Ovary (tissue), 7 donors: ENCODE measurements at regions not wholly inside any gene's neighbourhood (a gene's known extent, or its start where the extent isn't known, plus 50 kb on each side); places are given as distances from the start of the nearest gene placed in this dataset.
"Not testable (repeated sequence)": the region's sequence is repeated elsewhere in the genome, so short reads cannot be mapped to it uniquely, and the experiment has no call there.

Source experiments
- DNase-seq, 5 donors: peaks; one replicate each; pipeline ENCODE4 v3.0.0-alpha.2; 2019 to 2020
- H3K27ac ChIP-seq, 2 donors: fragments of 200-600 bp; one replicate each; pipeline versions ENCODE4 v1.5.1 to v1.8.0; 2019 to 2022
- H3K27me3 ChIP-seq: fragments of 200-600 bp; one replicate; pipeline ENCODE4 v1.8.0; 2022
- H3K36me3 ChIP-seq: fragments of 200-600 bp; sonication (generic); one replicate; pipeline ENCODE4 v1.5.1; 2019
- H3K4me1 ChIP-seq: one replicate; pipeline ENCODE4 v1.8.1; 2013; ENCODE audit warnings: mild to moderate bottlenecking, moderate library complexity; ENCODE audit not compliant: insufficient read depth
- H3K4me3 ChIP-seq: fragments of 200-600 bp; sonication (generic); one replicate; pipeline ENCODE4 v1.5.1; 2017
- H3K9me3 ChIP-seq, 2 donors: fragments of 200-600 bp in 1 of 2; sonication (generic) in 1 of 2; one replicate each; pipeline versions ENCODE4 v1.5.1 to v1.8.1; 2013 to 2019; ENCODE audit warnings: mild to moderate bottlenecking in 1 of 2, moderate library complexity in 1 of 2
- EP300 ChIP-seq: sonication (generic); formaldehyde crosslinking; IDR thresholded peaks from one replicate; pipeline ENCODE4 v1.6.1; 2017; ENCODE audit warnings: antibody characterized with exemption
- POLR2A ChIP-seq: fragments of 450-650 bp; IDR thresholded peaks from one replicate; pipeline ENCODE4 v1.6.1; 2017; ENCODE audit warnings: antibody characterized with exemption, mild to moderate bottlenecking, moderate library complexity
- WGBS, 3 donors: extraction: QIAGEN DNeasy Blood & Tissue Kit in 1 of 3; methylation state at CpG; one replicate each; pipeline versions ENCODE4 v1.1.5 to v1.1.7; 2013 to 2017; 5-methylcytosine and 5-hydroxymethylcytosine counted together
- intact Hi-C, 4 donors: fragments of 100-400 bp; cut with DNase I; formaldehyde crosslinking; loops; one replicate each; pipeline versions ENCODE4 v1.11.0 to v1.15.1; 2022 to 2023
- TF ChIP-seq, protein P1 (sequence below), 3 donors: fragments of 450-650 bp in 2 of 3; fragments of 200-600 bp in 1 of 3; IDR thresholded peaks; one replicate each; pipeline versions ENCODE4 v1.5.1 to v1.8.0; 2016 to 2022; ENCODE audit warnings: antibody characterized with exemption in 3 of 3, mild to moderate bottlenecking in 1 of 3
- donor health status: DM: no; HTN: no; CAD: no; lungs with moderate emphysema.
- donor health status: DM: no; HTN: no; CAD: no.
- donor health status: Bipolar disorder and iron deficiency.
- donor health status: DM: no; HTN: no; CAD: no.
- donor health status: DM: yes; HTN: yes; CAD: no.

DNA sequence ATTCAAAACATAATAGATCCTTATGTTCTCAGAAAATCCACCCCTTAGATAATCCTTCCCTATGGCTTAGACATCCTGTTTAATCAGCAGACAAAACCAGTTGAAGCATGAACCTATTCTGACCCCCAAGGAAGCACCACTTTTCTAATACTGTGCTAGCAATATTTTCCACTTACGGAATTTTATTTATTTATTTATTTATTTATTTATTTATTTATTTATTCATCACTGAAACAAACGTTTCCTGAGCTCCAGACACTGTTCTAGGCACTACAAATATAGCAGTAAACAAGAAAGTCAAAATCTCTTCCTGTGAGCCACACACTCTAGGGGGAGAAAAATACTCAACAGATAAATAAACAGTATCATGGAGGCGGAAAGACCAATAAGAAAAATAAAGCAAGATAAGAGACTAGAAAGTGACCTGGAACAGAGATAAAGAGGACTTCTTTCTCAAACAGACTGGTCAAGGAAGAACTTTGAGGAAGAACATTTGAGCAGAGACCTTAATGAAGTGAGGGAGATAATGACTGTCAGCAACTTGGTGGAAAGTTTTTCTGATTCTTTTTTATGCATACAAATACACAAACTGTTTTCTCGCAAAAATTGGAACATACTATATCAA lies 145.5 kb upstream of the POGK start:
- TF ChIP-seq POLR2A, result no peak
- TF ChIP-seq, protein P1, sequence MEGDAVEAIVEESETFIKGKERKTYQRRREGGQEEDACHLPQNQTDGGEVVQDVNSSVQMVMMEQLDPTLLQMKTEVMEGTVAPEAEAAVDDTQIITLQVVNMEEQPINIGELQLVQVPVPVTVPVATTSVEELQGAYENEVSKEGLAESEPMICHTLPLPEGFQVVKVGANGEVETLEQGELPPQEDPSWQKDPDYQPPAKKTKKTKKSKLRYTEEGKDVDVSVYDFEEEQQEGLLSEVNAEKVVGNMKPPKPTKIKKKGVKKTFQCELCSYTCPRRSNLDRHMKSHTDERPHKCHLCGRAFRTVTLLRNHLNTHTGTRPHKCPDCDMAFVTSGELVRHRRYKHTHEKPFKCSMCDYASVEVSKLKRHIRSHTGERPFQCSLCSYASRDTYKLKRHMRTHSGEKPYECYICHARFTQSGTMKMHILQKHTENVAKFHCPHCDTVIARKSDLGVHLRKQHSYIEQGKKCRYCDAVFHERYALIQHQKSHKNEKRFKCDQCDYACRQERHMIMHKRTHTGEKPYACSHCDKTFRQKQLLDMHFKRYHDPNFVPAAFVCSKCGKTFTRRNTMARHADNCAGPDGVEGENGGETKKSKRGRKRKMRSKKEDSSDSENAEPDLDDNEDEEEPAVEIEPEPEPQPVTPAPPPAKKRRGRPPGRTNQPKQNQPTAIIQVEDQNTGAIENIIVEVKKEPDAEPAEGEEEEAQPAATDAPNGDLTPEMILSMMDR (IDR thresholded peaks at IDR 0.05), result no peak
- TF ChIP-seq EP300, result no peak
- no peaks in the 10 kb centered on the region for H3K9me3 ChIP-seq
- H3K4me1 ChIP-seq, result no peaks in the 10 kb centered on the region
- intact Hi-C loops, result no loop called here
- no peaks in the 10 kb centered on the region for H3K27me3 ChIP-seq
- no peaks in the 10 kb centered on the region for H3K36me3 ChIP-seq
- no peak overlapping the region for H3K4me3 ChIP-seq
- no peak for DNase-seq
- 56 to 64% (median 61%) methylated on average over 4 of the region's 4 CpGs for WGBS, 3 donors
- H3K27ac ChIP-seq, result no peak overlapping the region

- Histone ChIP-seq H3K27ac (no peak overlapping the region), H3K9me3 (no peaks in the 10 kb centered on the region), H3K4me3 (no peak overlapping the region), H3K27me3 (no peaks in the 10 kb centered on the region), H3K36me3 (no peaks in the 10 kb centered on the region), H3K4me1 (no peaks in the 10 kb centered on the region)
- intact Hi-C loops, result no loop called here
- no peak for DNase-seq
- WGBS, 3 donors, result 64 to 88% (median 86%) methylated on average over 1 of the region's 1 CpG
- TF ChIP-seq, protein P1 (IDR thresholded peaks at IDR 0.05), result no peak
- TF ChIP-seq EP300 (no peak), POLR2A (no peak)
Observed at GRCh38 chr1:166695115-166695514, 144.2 kb upstream of the POGK start.

GRCh38 chr1:166695834-166696233 lies 143.4 kb upstream of the POGK start:
- 82 to 87% (median 84%) methylated on average over 2 of the region's 2 CpGs for WGBS, 3 donors
- H3K27me3 ChIP-seq, H3K27ac ChIP-seq, intact Hi-C loops, H3K4me1 ChIP-seq, H3K9me3 ChIP-seq, DNase-seq, H3K4me3 ChIP-seq, H3K36me3 ChIP-seq: not testable (repeated sequence)

DNA sequence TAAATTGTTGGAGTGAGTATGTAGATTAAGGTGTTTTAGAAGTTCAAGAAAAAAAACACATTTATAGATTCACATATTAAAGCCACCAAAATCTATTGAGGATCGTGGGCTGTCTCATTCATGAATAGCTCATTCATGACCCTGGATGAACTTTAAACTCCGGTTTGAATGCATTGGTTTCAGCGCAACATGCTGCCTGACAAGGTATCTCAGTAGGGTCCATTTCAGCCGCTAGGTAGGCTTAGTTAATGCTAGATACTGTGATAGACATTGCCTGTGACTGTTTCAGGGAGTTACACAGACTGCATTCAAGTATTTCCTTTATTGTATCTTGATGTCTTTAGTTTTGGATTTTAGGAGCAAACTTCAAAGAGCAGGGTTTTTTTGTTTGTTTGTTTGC lies 140.5 kb upstream of the POGK start:
- TF ChIP-seq, protein P1 (IDR thresholded peaks at IDR 0.05), result no peak
- TF ChIP-seq EP300 (no peak), POLR2A (no peak)
- intact Hi-C loops, result no loop called here

GRCh38 chr1:166699613-166700012 lies 139.7 kb upstream of the POGK start:
- Histone ChIP-seq H3K4me1 (no peaks in the 10 kb centered on the region), H3K27me3 (no peaks in the 10 kb centered on the region), H3K4me3 (no peak overlapping the region), H3K27ac (no peak overlapping the region), H3K9me3 (no peaks in the 10 kb centered on the region), H3K36me3 (no peaks in the 10 kb centered on the region)
- TF ChIP-seq, protein P1 (IDR thresholded peaks at IDR 0.05), result no peak
- TF ChIP-seq EP300, result no peak
- no peak for TF ChIP-seq POLR2A
- 38 to 46% (median 41%) methylated on average over 5 of the region's 5 CpGs for WGBS, 3 donors
- intact Hi-C loops, result no loop called here
- no peak for DNase-seq

More for the DNA sequence above, 140.5 kb upstream of the POGK start:
- DNase-seq, result no peak
- Histone ChIP-seq H3K9me3 (no peaks in the 10 kb centered on the region), H3K36me3 (no peaks in the 10 kb centered on the region), H3K27me3 (no peaks in the 10 kb centered on the region), H3K4me3 (no peak overlapping the region), H3K27ac (no peak overlapping the region), H3K4me1 (no peaks in the 10 kb centered on the region)
- WGBS, 3 donors, result 71 to 83% (median 77%) methylated on average over 4 of the region's 4 CpGs
